B cell (primary cell): ENCODE measurements at regions not wholly inside any gene's neighbourhood (a gene's known extent, or its start where the extent isn't known, plus 50 kb on each side); places are given as distances from the start of the nearest gene placed in this dataset.

Source experiments
- ATAC-seq: fragments of 200-7000 bp; cut with Tn5 transposase; one replicate; pipeline ENCODE4 v1.10.0; 2021; ENCODE audit warnings: low read depth, mild to moderate bottlenecking, moderate number of reproducible peaks, moderate library complexity
- CTCF ChIA-PET: fragments of 350-600 bp; sonication (Branson Sonifier 250); formaldehyde crosslinking; loops from one replicate; lab custom pipeline; 2021; ENCODE audit warnings: antibody characterized with exemption, inconsistent platforms; lab: Charles Lee
- POLR2A ChIA-PET: fragments of 350-600 bp; sonication (Branson Sonifier 250); formaldehyde crosslinking; loops from one replicate; lab custom pipeline; 2021; ENCODE audit warnings: antibody characterized with exemption; lab: Charles Lee
- DNase-seq: peaks from one replicate; pipeline ENCODE4 v3.0.0; 2013
- H2AFZ ChIP-seq: 2 replicates; pipeline ENCODE4 v1.6.1; 2012; ENCODE audit warnings: mild to moderate bottlenecking, low read depth, low read length; ENCODE audit not compliant: insufficient read depth, poor library complexity, severe bottlenecking
- H3K27ac ChIP-seq, 2 donors: 1 replicate in 1 of 2; 2 replicates in 1 of 2; pipeline ENCODE4 v1.5.1; 2012 to 2013; ENCODE audit warnings: low read length in 2 of 2, mild to moderate bottlenecking in 2 of 2, moderate library complexity in 1 of 2
- H3K27me3 ChIP-seq, 4 experiments: fragments of 200-600 bp in 1 of 4; sonication (generic) in 1 of 4; replicated peaks in 1 of 4; 1 replicate in 2 of 4; 2 replicates in 2 of 4; pipeline versions ENCODE4 v1.6.1 to v1.7.0; 2013 to 2016; ENCODE audit warnings: low read length in 3 of 4, mild to moderate bottlenecking in 2 of 4, mixed read lengths in 1 of 4, moderate library complexity in 1 of 4; ENCODE audit not compliant: insufficient read depth in 4 of 4, control insufficient read depth in 3 of 4; ENCODE audit errors: control extremely low read depth in 1 of 4
- H3K36me3 ChIP-seq, 2 experiments: replicated peaks in 1 of 2; 1 replicate in 1 of 2; 2 replicates in 1 of 2; pipeline versions ENCODE4 v1.6.1 to v1.7.1; 2013; ENCODE audit warnings: low read length in 1 of 2; ENCODE audit not compliant: insufficient read depth in 2 of 2, control insufficient read depth in 1 of 2; ENCODE audit errors: control extremely low read depth in 1 of 2, extremely low read depth in 1 of 2
- H3K4me1 ChIP-seq, 2 donors: fragments of 200-600 bp in 1 of 2; sonication (generic) in 1 of 2; 1 replicate in 1 of 2; 2 replicates in 1 of 2; pipeline versions ENCODE4 v1.5.1 to v1.6.1; 2013 to 2017; ENCODE audit warnings: low read length in 2 of 2; ENCODE audit not compliant: control insufficient read depth in 2 of 2, insufficient read depth in 2 of 2
- H3K4me2 ChIP-seq: replicated peaks from 2 replicates; pipeline ENCODE3; 2012; ENCODE audit warnings: mild to moderate bottlenecking, low read depth, low read length; ENCODE audit not compliant: poor library complexity, severe bottlenecking
- H3K4me3 ChIP-seq, 5 experiments: fragments of 200-600 bp in 1 of 5; sonication (generic) in 1 of 5; 1 replicate in 3 of 5; 2 replicates in 2 of 5; pipeline versions ENCODE4 v1.5.1 to v1.7.0; 2011 to 2016; ENCODE audit warnings: low read length in 4 of 5, mild to moderate bottlenecking in 4 of 5, low read depth in 2 of 5, control low read depth in 1 of 5, moderate library complexity in 1 of 5; ENCODE audit not compliant: insufficient read depth in 1 of 5; ENCODE audit errors: control extremely low read depth in 1 of 5, extremely low read depth in 1 of 5
- H3K79me2 ChIP-seq: fragments of 200-600 bp; sonication (generic); one replicate; pipeline ENCODE4 v1.6.0; 2016; ENCODE audit warnings: low read length; ENCODE audit not compliant: control insufficient read depth, insufficient read depth
- H3K9ac ChIP-seq: fragments of 200-600 bp; sonication (generic); 2 replicates; pipeline ENCODE4 v1.6.1; 2017; ENCODE audit warnings: mild to moderate bottlenecking, low read length, moderate library complexity
- H3K9me3 ChIP-seq, 3 donors: one replicate each; pipeline versions ENCODE4 v1.6.1 to v1.7.1; 2013; ENCODE audit warnings: low read length in 2 of 3; ENCODE audit not compliant: control insufficient read depth in 2 of 3, insufficient read depth in 1 of 3; ENCODE audit errors: control extremely low read depth in 1 of 3
- H4K20me1 ChIP-seq: 2 replicates; pipeline ENCODE4 v1.6.0; 2012; ENCODE audit warnings: mild to moderate bottlenecking, low read length; ENCODE audit not compliant: insufficient read depth, control insufficient read depth, poor library complexity, severe bottlenecking
- H3K27ac Mint-ChIP-seq: one replicate; pipeline ENCODE4 v1.8.0; 2021; ENCODE audit warnings: mixed read lengths
- H3K27me3 Mint-ChIP-seq: one replicate; pipeline ENCODE4 v1.8.0; 2021; ENCODE audit warnings: mixed read lengths
- H3K4me1 Mint-ChIP-seq: one replicate; pipeline ENCODE4 v1.8.0; 2021; ENCODE audit warnings: mixed read lengths
- H3K4me3 Mint-ChIP-seq: one replicate; pipeline ENCODE4 v1.8.0; 2021; ENCODE audit warnings: mixed read lengths
- H3K9me3 Mint-ChIP-seq: one replicate; pipeline ENCODE4 v1.8.0; 2022; ENCODE audit warnings: mixed read lengths; ENCODE audit not compliant: insufficient read depth
- EZH2 ChIP-seq: IDR thresholded peaks from 2 replicates; pipeline ENCODE4 v1.6.1; 2012; ENCODE audit warnings: borderline replicate concordance, low read depth, mild to moderate bottlenecking, moderate library complexity, low read length; ENCODE audit not compliant: insufficient read depth, poor library complexity, severe bottlenecking
- WGBS: methylation state at CpG from one replicate; pipeline ENCODE4 v1.1.5; 2013; ENCODE audit warnings: missing lambda C conversion rate; ENCODE audit not compliant: insufficient coverage; 5-methylcytosine and 5-hydroxymethylcytosine counted together
- intact Hi-C: fragments of 100-400 bp; cut with micrococcal nuclease; formaldehyde crosslinking; loops from one replicate; pipeline ENCODE4 v1.10.0; 2022
- TF ChIP-seq, protein P1 (sequence below): fragments of 200-600 bp; IDR thresholded peaks from one replicate; pipeline ENCODE4 v1.8.0; 2022; ENCODE audit warnings: antibody characterized with exemption, mild to moderate bottlenecking

DNA sequence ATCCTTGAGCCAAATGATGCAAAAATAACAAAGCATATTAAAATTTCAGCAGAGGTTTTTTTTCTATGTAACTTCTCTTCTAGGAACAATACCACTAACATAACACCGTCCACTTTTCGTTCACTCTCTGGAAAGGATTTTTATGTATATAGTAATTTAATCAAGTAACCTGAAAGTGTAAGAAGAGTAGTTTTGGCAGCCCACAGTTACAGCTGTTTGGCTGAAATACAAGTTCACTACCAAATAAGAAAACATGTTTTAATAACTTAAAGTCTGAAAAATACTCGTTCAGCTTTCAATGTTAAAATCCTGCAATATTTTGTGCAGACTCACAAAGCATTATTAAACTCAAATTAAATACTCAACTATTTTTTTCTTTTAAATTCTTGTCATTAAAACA, 896.8 kb upstream of the ADGRL4 start:
- Histone ChIP-seq H3K79me2 (no peaks in the 10 kb centered on the region), H3K9me3 (peaks cover 1 to 8% (median 4%) of the 10 kb centered on the region in 3 donors), H3K27ac (no peak overlapping the region), H2AFZ (no peak overlapping the region), H3K9ac (no peak overlapping the region), H3K4me2 (no peak overlapping the region), H3K27me3 (no peaks in the 10 kb centered on the region), H3K4me3 (no peak overlapping the region), H4K20me1 (no peaks in the 10 kb centered on the region), H3K36me3 (no peaks in the 10 kb centered on the region), H3K4me1 (no peaks in the 10 kb centered on the region)
- ChIA-PET CTCF (interaction anchor here (0.6 kb wide), 1 partner anchor 22 kb away, joined by 3 read pairs; no protein-coding TSS in a partner anchor), POLR2A (no interaction called here)
- ATAC-seq = no peak
- Mint-ChIP-seq H3K9me3 (no peaks in the 10 kb centered on the region), H3K27ac (no peak overlapping the region), H3K27me3 (no peaks in the 10 kb centered on the region), H3K4me1 (no peaks in the 10 kb centered on the region), H3K4me3 (no peak overlapping the region)
- DNase-seq = no peak
- TF ChIP-seq EZH2 = no peak
- TF ChIP-seq, protein P1, sequence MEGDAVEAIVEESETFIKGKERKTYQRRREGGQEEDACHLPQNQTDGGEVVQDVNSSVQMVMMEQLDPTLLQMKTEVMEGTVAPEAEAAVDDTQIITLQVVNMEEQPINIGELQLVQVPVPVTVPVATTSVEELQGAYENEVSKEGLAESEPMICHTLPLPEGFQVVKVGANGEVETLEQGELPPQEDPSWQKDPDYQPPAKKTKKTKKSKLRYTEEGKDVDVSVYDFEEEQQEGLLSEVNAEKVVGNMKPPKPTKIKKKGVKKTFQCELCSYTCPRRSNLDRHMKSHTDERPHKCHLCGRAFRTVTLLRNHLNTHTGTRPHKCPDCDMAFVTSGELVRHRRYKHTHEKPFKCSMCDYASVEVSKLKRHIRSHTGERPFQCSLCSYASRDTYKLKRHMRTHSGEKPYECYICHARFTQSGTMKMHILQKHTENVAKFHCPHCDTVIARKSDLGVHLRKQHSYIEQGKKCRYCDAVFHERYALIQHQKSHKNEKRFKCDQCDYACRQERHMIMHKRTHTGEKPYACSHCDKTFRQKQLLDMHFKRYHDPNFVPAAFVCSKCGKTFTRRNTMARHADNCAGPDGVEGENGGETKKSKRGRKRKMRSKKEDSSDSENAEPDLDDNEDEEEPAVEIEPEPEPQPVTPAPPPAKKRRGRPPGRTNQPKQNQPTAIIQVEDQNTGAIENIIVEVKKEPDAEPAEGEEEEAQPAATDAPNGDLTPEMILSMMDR = no peak
- 100% methylated on average over 1 of the region's 3 CpGs for WGBS
- intact Hi-C loops = no loop called here

GRCh38 chr1:79902418-79902817, 895.9 kb upstream of the ADGRL4 start:
- H3K36me3 ChIP-seq = no peaks in the 10 kb centered on the region
- no peak overlapping the region for H2AFZ ChIP-seq
- intact Hi-C loops = no loop called here
- no peak overlapping the region for H3K9ac ChIP-seq
- no peaks in the 10 kb centered on the region for H3K4me1 ChIP-seq
- TF ChIP-seq, protein P1 = no peak
- TF ChIP-seq EZH2 = no peak
- ATAC-seq (no peak), DNase-seq (no peak)
- WGBS = 100% methylated on average over 1 of the region's 4 CpGs
- ChIA-PET CTCF (no interaction called here), POLR2A (no interaction called here)
- no peak overlapping the region for H3K4me2 ChIP-seq
- H3K9me3 ChIP-seq = peaks cover 1 to 8% (median 4%) of the 10 kb centered on the region in 3 donors
- no peaks in the 10 kb centered on the region for H4K20me1 ChIP-seq
- H3K27ac ChIP-seq = no peak overlapping the region
- no peak overlapping the region for H3K4me3 Mint-ChIP-seq
- H3K27ac Mint-ChIP-seq = no peak overlapping the region
- no peaks in the 10 kb centered on the region for H3K27me3 ChIP-seq
- H3K4me1 Mint-ChIP-seq = no peaks in the 10 kb centered on the region
- no peaks in the 10 kb centered on the region for H3K9me3 Mint-ChIP-seq
- no peaks in the 10 kb centered on the region for H3K79me2 ChIP-seq
- H3K27me3 Mint-ChIP-seq = no peaks in the 10 kb centered on the region
- no peak overlapping the region for H3K4me3 ChIP-seq
